ENCODE measurements at regions not wholly inside any gene's neighbourhood (a gene's known extent, or its start where the extent isn't known, plus 50 kb on each side); places are given as distances from the start of the nearest gene placed in this dataset.

- Histone ChIP-seq H3K27me3 (ENCODE audit: control insufficient read depth, insufficient read depth, low read length) (no peaks in the 10 kb centered on the region), H3K4me3 (ENCODE audit: low read length) (no peak overlapping the region), H3K27ac (ENCODE audit: low read length) (no peak overlapping the region), H3K4me1 (ENCODE audit: control insufficient read depth, insufficient read depth, low read length) (no peaks in the 10 kb centered on the region), H3K9me3 (ENCODE audit: control insufficient read depth, insufficient read depth, low read length) (no peaks in the 10 kb centered on the region), H3K36me3 (ENCODE audit: control insufficient read depth, insufficient read depth, low read length) (no peaks in the 10 kb centered on the region)
- no peak overlapping the region for H3K27ac Mint-ChIP-seq
- WGBS (ENCODE audit: insufficient coverage), result 90% methylated on average over 2 of the region's 3 CpGs
- H3K9me3 Mint-ChIP-seq, result no peaks in the 10 kb centered on the region
- no peak overlapping the region for H3K4me3 Mint-ChIP-seq
- no peaks in the 10 kb centered on the region for H3K27me3 Mint-ChIP-seq (ENCODE audit: low read depth in 2 of 2)
- TF ChIP-seq CTCF (IDR thresholded peaks at IDR 0.05), result no peak
- intact Hi-C loops (cut with micrococcal nuclease), result no loop called here
- ATAC-seq (no peak), DNase-seq (no peak)
- no peaks in the 10 kb centered on the region for H3K4me1 Mint-ChIP-seq
- no peaks in the 10 kb centered on the region for H3K36me3 Mint-ChIP-seq
Measured at GRCh38 chr5:116655431-116655830, 80.8 kb upstream of the SEMA6A start.

- H3K27me3 Mint-ChIP-seq (ENCODE audit: low read depth in 2 of 2), result no peaks in the 10 kb centered on the region
- intact Hi-C loops (cut with micrococcal nuclease), result no loop called here
Measured at GRCh38 chr5:116654925-116655324, 80.3 kb upstream of the SEMA6A start.

GRCh38 chr5:116652903-116653302 lies 78.3 kb upstream of the SEMA6A start:
- whole genome bisulfite sequencing (ENCODE audit: insufficient coverage), result 84% methylated on average over 3 of the region's 3 CpGs
- no peaks in the 10 kb centered on the region for H3K4me1 ChIP-seq (ENCODE audit: control insufficient read depth, insufficient read depth, low read length)
- no peaks in the 10 kb centered on the region for H3K36me3 ChIP-seq (ENCODE audit: control insufficient read depth, insufficient read depth, low read length)
- no peaks in the 10 kb centered on the region for H3K4me1 Mint-ChIP-seq
- no peak for TF ChIP-seq CTCF (IDR thresholded peaks at IDR 0.05)
- no peak overlapping the region for H3K4me3 Mint-ChIP-seq
- no peak overlapping the region for H3K27ac ChIP-seq (ENCODE audit: low read length)
- H3K27me3 ChIP-seq (ENCODE audit: control insufficient read depth, insufficient read depth, low read length), result no peaks in the 10 kb centered on the region
- H3K27ac Mint-ChIP-seq, result no peak overlapping the region
- peaks cover 2% of the 10 kb centered on the region for H3K9me3 ChIP-seq (ENCODE audit: control insufficient read depth, insufficient read depth, low read length)
- ATAC-seq (no peak), DNase-seq (no peak)
- no peak overlapping the region for H3K4me3 ChIP-seq (ENCODE audit: low read length)
- H3K9me3 Mint-ChIP-seq, result no peaks in the 10 kb centered on the region
- intact Hi-C loops (cut with micrococcal nuclease), result no loop called here
- H3K36me3 Mint-ChIP-seq, result no peaks in the 10 kb centered on the region
- no peaks in the 10 kb centered on the region for H3K27me3 Mint-ChIP-seq (ENCODE audit: low read depth in 2 of 2)

More at GRCh38 chr5:116654925-116655324, 80.3 kb upstream of the SEMA6A start:
- H3K9me3 ChIP-seq (ENCODE audit: control insufficient read depth, insufficient read depth, low read length), result no peaks in the 10 kb centered on the region
- DNase-seq, result no peak
- H3K36me3 ChIP-seq (ENCODE audit: control insufficient read depth, insufficient read depth, low read length), result no peaks in the 10 kb centered on the region
- no peaks in the 10 kb centered on the region for H3K4me1 Mint-ChIP-seq
- no peak overlapping the region for H3K4me3 ChIP-seq (ENCODE audit: low read length)
- H3K36me3 Mint-ChIP-seq, result no peaks in the 10 kb centered on the region
- no peaks in the 10 kb centered on the region for H3K4me1 ChIP-seq (ENCODE audit: control insufficient read depth, insufficient read depth, low read length)
- no peak for ATAC-seq
- H3K27me3 ChIP-seq (ENCODE audit: control insufficient read depth, insufficient read depth, low read length), result no peaks in the 10 kb centered on the region
- H3K27ac ChIP-seq (ENCODE audit: low read length), result no peak overlapping the region
- no peak overlapping the region for H3K4me3 Mint-ChIP-seq
- no peaks in the 10 kb centered on the region for H3K9me3 Mint-ChIP-seq
- TF ChIP-seq CTCF (IDR thresholded peaks at IDR 0.05), result no peak
- H3K27ac Mint-ChIP-seq, result no peak overlapping the region
- no CpG with 5 or more reads among the region's 3 CpGs for WGBS (ENCODE audit: insufficient coverage)

GRCh38 chr5:116652196-116652729 lies 77.6 kb upstream of the SEMA6A start:
- intact Hi-C loops (cut with micrococcal nuclease), result no loop called here
- H3K36me3 Mint-ChIP-seq, result no peaks in the 10 kb centered on the region
- Histone ChIP-seq H3K4me1 (ENCODE audit: control insufficient read depth, insufficient read depth, low read length) (no peaks in the 10 kb centered on the region), H3K27ac (ENCODE audit: low read length) (no peak overlapping the region), H3K4me3 (ENCODE audit: low read length) (no peak overlapping the region), H3K36me3 (ENCODE audit: control insufficient read depth, insufficient read depth, low read length) (no peaks in the 10 kb centered on the region), H3K27me3 (ENCODE audit: control insufficient read depth, insufficient read depth, low read length) (no peaks in the 10 kb centered on the region), H3K9me3 (ENCODE audit: control insufficient read depth, insufficient read depth, low read length) (peaks cover 3% of the 10 kb centered on the region)
- H3K27me3 Mint-ChIP-seq (ENCODE audit: low read depth in 2 of 2), result no peaks in the 10 kb centered on the region
- DNase-seq (no peak), ATAC-seq (no peak)
- WGBS (ENCODE audit: insufficient coverage), result 79% methylated on average over 7 of the region's 7 CpGs
- no peak overlapping the region for H3K27ac Mint-ChIP-seq
- TF ChIP-seq CTCF (IDR thresholded peaks at IDR 0.05), result no peak
- H3K4me3 Mint-ChIP-seq, result no peak overlapping the region
- H3K9me3 Mint-ChIP-seq, result no peaks in the 10 kb centered on the region
- H3K4me1 Mint-ChIP-seq, result no peaks in the 10 kb centered on the region
